ENCODE measurements at regions not wholly inside any gene's neighbourhood (a gene's known extent, or its start where the extent isn't known, plus 50 kb on each side); places are given as distances from the start of the nearest gene placed in this dataset.

DNA sequence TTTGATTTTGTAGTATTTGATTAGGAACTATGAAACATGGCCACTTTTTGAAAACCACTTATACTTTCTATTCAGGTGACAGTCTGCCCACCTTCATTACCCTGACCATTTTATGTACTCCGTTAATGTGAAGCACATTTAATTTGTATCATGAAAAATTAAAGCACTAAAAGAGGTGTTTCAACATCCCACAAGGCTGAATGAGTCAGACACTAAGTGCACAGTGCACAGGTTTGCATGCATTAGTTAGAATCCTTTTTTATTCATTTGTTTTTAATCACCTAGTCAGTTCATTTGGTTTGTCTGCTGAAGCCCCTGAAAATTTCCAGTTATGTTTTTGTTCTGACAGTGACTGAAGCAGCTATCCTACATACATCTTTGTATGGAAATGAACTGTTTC, 271.0 kb downstream of the SLITRK5 start:
- no peak overlapping the region for H3K4me3 Mint-ChIP-seq
- Histone ChIP-seq H3K9me3 (ENCODE audit: control insufficient read depth in 2 of 2, low read length in 2 of 2) (no peaks in the 10 kb centered on the region), H3K27me3 (ENCODE audit: control insufficient read depth, insufficient read depth, low read length) (no peaks in the 10 kb centered on the region), H3K4me3 (ENCODE audit: low read depth, low read length) (no peak overlapping the region), H3K27ac (ENCODE audit: insufficient read depth, low read length, poor library complexity, severe bottlenecking) (no peak overlapping the region), H3K36me3 (ENCODE audit: control insufficient read depth, insufficient read depth, low read length) (no peaks in the 10 kb centered on the region), H3K4me1 (ENCODE audit: control insufficient read depth, insufficient read depth, low read length, poor library complexity, severe bottlenecking) (no peaks in the 10 kb centered on the region)
- H3K27me3 Mint-ChIP-seq, result no peaks in the 10 kb centered on the region
- no peaks in the 10 kb centered on the region for H3K36me3 Mint-ChIP-seq
- ATAC-seq (ENCODE audit: low read depth in 2 of 2), result no peak
- no peak overlapping the region for H3K27ac Mint-ChIP-seq
- DNase-seq, result no peak
- peaks cover 0 to 11% (median 4%) of the 10 kb centered on the region in 7 donors for H3K9me3 Mint-ChIP-seq
- H3K4me1 Mint-ChIP-seq, result no peaks in the 10 kb centered on the region

DNA sequence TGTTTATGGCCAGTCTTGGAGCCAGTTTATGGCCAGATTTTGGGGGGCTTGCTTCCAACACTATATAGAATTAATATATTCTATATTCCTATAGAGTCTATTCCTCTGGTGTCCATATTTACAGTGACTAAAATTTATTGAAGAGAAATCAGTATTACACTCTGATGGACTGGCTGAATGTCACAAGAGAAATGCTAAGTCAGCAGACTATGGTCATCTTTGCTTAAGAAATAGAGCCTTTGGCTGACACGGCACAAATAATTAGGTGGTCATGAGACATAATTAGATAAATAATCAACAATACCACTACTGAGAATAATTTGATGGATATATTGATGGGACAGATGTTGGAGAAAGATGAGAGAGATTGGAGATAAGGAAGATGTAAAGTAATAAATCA, 272.9 kb downstream of the SLITRK5 start:
- ATAC-seq (ENCODE audit: low read depth in 2 of 2), result no peak
- H3K4me3 Mint-ChIP-seq, result no peak overlapping the region
- no peaks in the 10 kb centered on the region for H3K4me1 ChIP-seq (ENCODE audit: control insufficient read depth, insufficient read depth, low read length, poor library complexity, severe bottlenecking)

DNA sequence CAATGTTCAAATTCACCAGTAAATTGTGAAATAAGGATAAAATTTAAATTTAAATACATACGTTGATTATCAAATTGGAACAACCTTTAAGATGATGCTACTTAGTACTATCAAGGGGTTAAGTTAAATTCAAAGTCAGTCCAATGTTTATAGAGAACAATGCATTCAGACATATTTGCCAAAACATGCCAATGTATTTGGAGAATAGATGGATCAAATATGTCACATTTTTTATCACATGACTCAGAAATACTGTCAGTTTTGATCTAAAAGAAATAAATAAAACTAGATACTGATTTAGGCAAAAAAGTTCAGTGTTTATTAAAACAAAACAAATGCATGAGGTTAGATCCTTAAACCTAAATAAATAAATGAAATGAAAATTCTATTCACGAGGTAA, 281.2 kb downstream of the SLITRK5 start:
- peaks cover 0 to 10% (median 5%) of the 10 kb centered on the region in 7 donors for H3K9me3 Mint-ChIP-seq
- no peaks in the 10 kb centered on the region for H3K36me3 Mint-ChIP-seq
- no peak for DNase-seq
- no peaks in the 10 kb centered on the region for H3K27me3 ChIP-seq (ENCODE audit: control insufficient read depth, insufficient read depth, low read length)
- no peak overlapping the region for H3K27ac Mint-ChIP-seq
- H3K36me3 ChIP-seq (ENCODE audit: control insufficient read depth, insufficient read depth, low read length), result no peaks in the 10 kb centered on the region
- peaks cover 0 to 6% of the 10 kb centered on the region in 2 experiments for H3K9me3 ChIP-seq (ENCODE audit: control insufficient read depth in 2 of 2, low read length in 2 of 2)
- H3K4me1 Mint-ChIP-seq, result no peaks in the 10 kb centered on the region
- no peaks in the 10 kb centered on the region for H3K4me1 ChIP-seq (ENCODE audit: control insufficient read depth, insufficient read depth, low read length, poor library complexity, severe bottlenecking)
- no peaks in the 10 kb centered on the region for H3K27me3 Mint-ChIP-seq
- no peak for ATAC-seq (ENCODE audit: low read depth in 2 of 2)
- H3K27ac ChIP-seq (ENCODE audit: insufficient read depth, low read length, poor library complexity, severe bottlenecking), result no peak overlapping the region
- H3K4me3 Mint-ChIP-seq, result no peak overlapping the region
- no peak overlapping the region for H3K4me3 ChIP-seq (ENCODE audit: low read depth, low read length)

More for the DNA sequence above, 272.9 kb downstream of the SLITRK5 start:
- no peaks in the 10 kb centered on the region for H3K27me3 Mint-ChIP-seq
- Histone ChIP-seq H3K27me3 (ENCODE audit: control insufficient read depth, insufficient read depth, low read length) (no peaks in the 10 kb centered on the region), H3K36me3 (ENCODE audit: control insufficient read depth, insufficient read depth, low read length) (no peaks in the 10 kb centered on the region), H3K27ac (ENCODE audit: insufficient read depth, low read length, poor library complexity, severe bottlenecking) (no peak overlapping the region), H3K4me3 (ENCODE audit: low read depth, low read length) (no peak overlapping the region), H3K9me3 (ENCODE audit: control insufficient read depth in 2 of 2, low read length in 2 of 2) (peaks cover 0 to 2% of the 10 kb centered on the region in 2 experiments)
- no peaks in the 10 kb centered on the region for H3K4me1 Mint-ChIP-seq
- peaks cover 0 to 11% (median 3%) of the 10 kb centered on the region in 7 donors for H3K9me3 Mint-ChIP-seq
- no peaks in the 10 kb centered on the region for H3K36me3 Mint-ChIP-seq
- no peak overlapping the region for H3K27ac Mint-ChIP-seq
- DNase-seq, result no peak

DNA sequence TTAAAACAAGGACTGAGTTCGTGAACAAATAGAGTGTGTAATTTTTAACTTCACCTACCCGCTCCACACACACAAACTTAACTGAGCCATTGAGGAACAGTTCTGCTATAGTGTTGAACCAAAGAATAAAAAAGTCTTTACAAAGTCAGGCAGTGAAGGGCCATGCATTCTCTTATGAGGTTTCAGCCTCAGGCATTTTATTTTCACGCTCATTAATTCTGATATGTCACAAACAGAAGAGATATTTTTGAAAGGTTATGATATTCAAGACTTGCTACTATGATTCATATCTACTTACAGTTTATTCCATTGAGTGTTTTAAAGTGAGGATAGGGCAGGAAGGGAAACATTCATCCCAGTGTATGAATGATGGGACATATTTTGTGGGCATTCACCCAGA, 282.2 kb downstream of the SLITRK5 start:
- Histone ChIP-seq H3K36me3 (ENCODE audit: control insufficient read depth, insufficient read depth, low read length) (no peaks in the 10 kb centered on the region), H3K4me3 (ENCODE audit: low read depth, low read length) (no peak overlapping the region), H3K27ac (ENCODE audit: insufficient read depth, low read length, poor library complexity, severe bottlenecking) (no peak overlapping the region), H3K9me3 (ENCODE audit: control insufficient read depth in 2 of 2, low read length in 2 of 2) (peaks cover 0 to 6% of the 10 kb centered on the region in 2 experiments), H3K27me3 (ENCODE audit: control insufficient read depth, insufficient read depth, low read length) (no peaks in the 10 kb centered on the region), H3K4me1 (ENCODE audit: control insufficient read depth, insufficient read depth, low read length, poor library complexity, severe bottlenecking) (no peaks in the 10 kb centered on the region)
- Mint-ChIP-seq H3K9me3 (peaks cover 0 to 10% (median 6%) of the 10 kb centered on the region in 7 donors), H3K27ac (no peak overlapping the region), H3K36me3 (no peaks in the 10 kb centered on the region), H3K4me1 (no peaks in the 10 kb centered on the region), H3K27me3 (no peaks in the 10 kb centered on the region), H3K4me3 (no peak overlapping the region)
- ATAC-seq (ENCODE audit: low read depth in 2 of 2) (no peak), DNase-seq (no peak)

DNA sequence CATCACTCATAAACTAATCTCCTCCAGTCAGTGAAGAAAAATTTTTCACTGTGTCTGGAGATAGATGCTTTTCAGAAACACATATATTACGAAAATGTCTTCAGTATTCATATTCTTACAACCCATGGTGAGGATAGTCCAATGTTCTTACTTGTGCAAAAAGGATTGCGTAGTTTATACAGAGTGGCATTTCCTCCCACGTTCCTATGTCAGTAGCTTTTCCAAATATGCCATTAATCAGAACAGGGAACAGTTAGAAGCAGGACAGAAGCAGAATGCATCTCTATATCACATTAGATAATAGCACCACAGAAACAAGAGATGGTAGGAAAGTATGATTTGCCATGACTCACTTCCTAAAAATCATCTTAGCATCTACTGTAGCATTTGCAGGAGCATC, 282.9 kb downstream of the SLITRK5 start:
- no peak for ATAC-seq (ENCODE audit: low read depth in 2 of 2)
- H3K36me3 Mint-ChIP-seq, result no peaks in the 10 kb centered on the region
- peaks cover 0 to 10% (median 6%) of the 10 kb centered on the region in 7 donors for H3K9me3 Mint-ChIP-seq
- H3K4me1 Mint-ChIP-seq, result no peaks in the 10 kb centered on the region
- no peaks in the 10 kb centered on the region for H3K27me3 Mint-ChIP-seq
- H3K4me1 ChIP-seq (ENCODE audit: control insufficient read depth, insufficient read depth, low read length, poor library complexity, severe bottlenecking), result no peaks in the 10 kb centered on the region
- H3K4me3 Mint-ChIP-seq, result no peak overlapping the region
- no peaks in the 10 kb centered on the region for H3K27me3 ChIP-seq (ENCODE audit: control insufficient read depth, insufficient read depth, low read length)
- H3K27ac ChIP-seq (ENCODE audit: insufficient read depth, low read length, poor library complexity, severe bottlenecking), result no peak overlapping the region
- no peak overlapping the region for H3K4me3 ChIP-seq (ENCODE audit: low read depth, low read length)
- no peak overlapping the region for H3K27ac Mint-ChIP-seq
- H3K36me3 ChIP-seq (ENCODE audit: control insufficient read depth, insufficient read depth, low read length), result no peaks in the 10 kb centered on the region
- no peak for DNase-seq
- H3K9me3 ChIP-seq (ENCODE audit: control insufficient read depth in 2 of 2, low read length in 2 of 2), result peaks cover 0 to 4% of the 10 kb centered on the region in 2 experiments

DNA sequence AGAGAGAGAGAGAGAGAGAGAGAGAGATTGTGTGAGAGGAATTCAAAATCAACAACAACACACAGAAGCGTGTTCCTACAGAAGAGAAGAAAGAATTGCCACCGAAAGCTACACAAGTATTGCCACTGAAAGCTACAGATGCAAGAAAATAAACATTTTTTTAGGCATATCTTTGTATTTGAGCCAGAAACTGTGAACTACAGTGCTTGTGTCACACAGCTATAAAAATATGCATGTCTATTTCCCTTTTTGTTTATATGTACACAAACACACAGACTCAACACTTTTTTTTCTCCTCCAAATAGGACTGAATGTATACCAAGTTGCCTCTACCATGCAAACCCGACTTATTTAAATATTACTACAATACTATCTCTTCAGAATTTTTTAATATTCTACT, 290.4 kb downstream of the SLITRK5 start:
- Histone ChIP-seq H3K27me3 (ENCODE audit: control insufficient read depth, insufficient read depth, low read length) (no peaks in the 10 kb centered on the region), H3K9me3 (ENCODE audit: control insufficient read depth in 2 of 2, low read length in 2 of 2) (no peaks in the 10 kb centered on the region), H3K4me3 (ENCODE audit: low read depth, low read length) (no peak overlapping the region), H3K27ac (ENCODE audit: insufficient read depth, low read length, poor library complexity, severe bottlenecking) (no peak overlapping the region), H3K36me3 (ENCODE audit: control insufficient read depth, insufficient read depth, low read length) (no peaks in the 10 kb centered on the region), H3K4me1 (ENCODE audit: control insufficient read depth, insufficient read depth, low read length, poor library complexity, severe bottlenecking) (no peaks in the 10 kb centered on the region)
- Mint-ChIP-seq H3K27ac (no peak overlapping the region), H3K36me3 (no peaks in the 10 kb centered on the region), H3K27me3 (no peaks in the 10 kb centered on the region), H3K9me3 (peaks cover 0 to 9% (median 5%) of the 10 kb centered on the region in 7 donors), H3K4me1 (no peaks in the 10 kb centered on the region), H3K4me3 (no peak overlapping the region)
- ATAC-seq (ENCODE audit: low read depth in 2 of 2) (no peak), DNase-seq (no peak)

DNA sequence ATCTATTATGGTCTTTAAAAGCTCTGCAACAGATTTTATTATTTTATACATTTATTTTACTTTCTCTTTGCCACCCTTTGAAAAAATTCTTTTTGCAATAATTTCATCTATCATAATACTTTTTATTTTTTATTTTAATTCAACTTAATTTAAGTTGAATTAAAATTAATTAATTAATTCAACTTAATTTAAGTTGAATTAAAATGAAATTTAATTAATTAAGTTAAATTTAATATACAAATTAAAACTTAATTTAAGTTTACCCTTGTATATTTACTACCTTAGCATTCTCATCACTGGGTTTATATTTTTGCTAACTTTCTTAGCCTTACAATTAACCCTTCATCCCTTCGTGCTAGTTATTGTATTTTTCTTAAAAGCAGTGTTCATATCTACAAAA, 301.4 kb downstream of the SLITRK5 start:
- Mint-ChIP-seq H3K9me3 (peaks cover 0 to 12% (median 3%) of the 10 kb centered on the region in 7 donors), H3K4me1 (no peaks in the 10 kb centered on the region)
- no peak for ATAC-seq (ENCODE audit: low read depth in 2 of 2)

DNA sequence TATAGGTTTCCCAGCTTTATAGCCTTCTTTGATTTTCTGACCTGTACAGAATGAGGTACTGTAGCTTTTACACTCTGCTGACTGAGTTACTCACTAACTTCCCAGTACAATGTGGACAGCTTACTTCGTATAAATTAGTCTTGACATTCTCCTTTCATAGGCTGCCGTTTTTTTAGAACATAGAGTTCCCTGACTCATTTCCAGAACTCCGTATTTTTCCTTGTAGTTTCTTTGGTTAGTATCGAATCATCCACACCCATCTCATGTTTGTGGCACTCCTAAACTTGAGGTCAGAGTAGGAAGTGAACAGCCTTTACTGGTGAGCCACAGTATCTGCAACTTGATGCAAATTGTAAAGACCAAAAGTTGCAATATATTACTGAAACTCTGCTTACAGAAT, 303.9 kb downstream of the SLITRK5 start:
- Mint-ChIP-seq H3K27ac (no peak overlapping the region), H3K27me3 (no peaks in the 10 kb centered on the region), H3K36me3 (no peaks in the 10 kb centered on the region), H3K4me1 (no peaks in the 10 kb centered on the region), H3K9me3 (peaks cover 0 to 12% (median 4%) of the 10 kb centered on the region in 7 donors), H3K4me3 (no peak overlapping the region)
- H3K4me3 ChIP-seq (ENCODE audit: low read depth, low read length), result no peak overlapping the region
- H3K27ac ChIP-seq (ENCODE audit: insufficient read depth, low read length, poor library complexity, severe bottlenecking), result no peak overlapping the region
- no peak for DNase-seq
- peaks cover 0 to 2% of the 10 kb centered on the region in 2 experiments for H3K9me3 ChIP-seq (ENCODE audit: control insufficient read depth in 2 of 2, low read length in 2 of 2)
- no peaks in the 10 kb centered on the region for H3K4me1 ChIP-seq (ENCODE audit: control insufficient read depth, insufficient read depth, low read length, poor library complexity, severe bottlenecking)
- H3K27me3 ChIP-seq (ENCODE audit: control insufficient read depth, insufficient read depth, low read length), result no peaks in the 10 kb centered on the region
- ATAC-seq (ENCODE audit: low read depth in 2 of 2), result no peak
- H3K36me3 ChIP-seq (ENCODE audit: control insufficient read depth, insufficient read depth, low read length), result no peaks in the 10 kb centered on the region

More for the DNA sequence above, 301.4 kb downstream of the SLITRK5 start:
- Histone ChIP-seq H3K4me1 (ENCODE audit: control insufficient read depth, insufficient read depth, low read length, poor library complexity, severe bottlenecking) (no peaks in the 10 kb centered on the region), H3K27me3 (ENCODE audit: control insufficient read depth, insufficient read depth, low read length) (no peaks in the 10 kb centered on the region), H3K36me3 (ENCODE audit: control insufficient read depth, insufficient read depth, low read length) (no peaks in the 10 kb centered on the region), H3K9me3 (ENCODE audit: control insufficient read depth in 2 of 2, low read length in 2 of 2) (no peaks in the 10 kb centered on the region), H3K27ac (ENCODE audit: insufficient read depth, low read length, poor library complexity, severe bottlenecking) (no peak overlapping the region), H3K4me3 (ENCODE audit: low read depth, low read length) (no peak overlapping the region)
- no peak overlapping the region for H3K4me3 Mint-ChIP-seq
- no peak for DNase-seq
- no peak overlapping the region for H3K27ac Mint-ChIP-seq
- H3K27me3 Mint-ChIP-seq, result no peaks in the 10 kb centered on the region
- no peaks in the 10 kb centered on the region for H3K36me3 Mint-ChIP-seq

All from CD4-positive, CD25-positive, alpha-beta regulatory T cell (primary cell).